ENCODE measurements at regions not wholly inside any gene's neighbourhood (a gene's known extent, or its start where the extent isn't known, plus 50 kb on each side); places are given as distances from the start of the nearest gene placed in this dataset.

DNA sequence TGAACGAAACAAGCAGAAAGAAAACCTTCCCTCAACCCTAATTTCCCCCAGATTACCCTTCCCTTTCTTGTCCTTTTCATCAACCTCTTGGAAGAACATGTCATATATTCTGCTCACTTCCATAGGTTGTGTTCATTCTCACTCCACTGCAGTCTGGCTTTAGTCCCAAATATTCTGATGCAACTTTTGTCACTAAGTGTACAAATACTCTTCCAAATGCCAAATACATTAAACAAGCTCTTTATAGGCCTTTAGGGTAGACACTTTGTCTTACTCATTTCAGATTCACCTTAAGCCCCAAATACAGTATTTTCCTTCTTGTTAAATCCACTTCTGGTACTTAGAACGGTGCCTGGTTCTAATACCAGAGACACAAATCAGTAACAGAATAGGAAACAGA lies 406.5 kb upstream of the CDIN1 start:
- H3K27me3 ChIP-seq (ENCODE audit: control insufficient read depth, insufficient read depth, low read length) = no peaks in the 10 kb centered on the region
- WGBS (ENCODE audit: insufficient coverage) = 67% methylated on average over 1 of the region's 2 CpGs
- DNase-seq = no peak
- Mint-ChIP-seq H3K9me3 (peaks cover 9 to 10% of the 10 kb centered on the region in 2 donors), H3K36me3 (no peaks in the 10 kb centered on the region), H3K4me3 (no peak overlapping the region), H3K27ac (no peak overlapping the region), H3K4me1 (no peaks in the 10 kb centered on the region), H3K27me3 (ENCODE audit: low read depth in 2 of 2) (no peaks in the 10 kb centered on the region)
- TF ChIP-seq, protein P1, sequence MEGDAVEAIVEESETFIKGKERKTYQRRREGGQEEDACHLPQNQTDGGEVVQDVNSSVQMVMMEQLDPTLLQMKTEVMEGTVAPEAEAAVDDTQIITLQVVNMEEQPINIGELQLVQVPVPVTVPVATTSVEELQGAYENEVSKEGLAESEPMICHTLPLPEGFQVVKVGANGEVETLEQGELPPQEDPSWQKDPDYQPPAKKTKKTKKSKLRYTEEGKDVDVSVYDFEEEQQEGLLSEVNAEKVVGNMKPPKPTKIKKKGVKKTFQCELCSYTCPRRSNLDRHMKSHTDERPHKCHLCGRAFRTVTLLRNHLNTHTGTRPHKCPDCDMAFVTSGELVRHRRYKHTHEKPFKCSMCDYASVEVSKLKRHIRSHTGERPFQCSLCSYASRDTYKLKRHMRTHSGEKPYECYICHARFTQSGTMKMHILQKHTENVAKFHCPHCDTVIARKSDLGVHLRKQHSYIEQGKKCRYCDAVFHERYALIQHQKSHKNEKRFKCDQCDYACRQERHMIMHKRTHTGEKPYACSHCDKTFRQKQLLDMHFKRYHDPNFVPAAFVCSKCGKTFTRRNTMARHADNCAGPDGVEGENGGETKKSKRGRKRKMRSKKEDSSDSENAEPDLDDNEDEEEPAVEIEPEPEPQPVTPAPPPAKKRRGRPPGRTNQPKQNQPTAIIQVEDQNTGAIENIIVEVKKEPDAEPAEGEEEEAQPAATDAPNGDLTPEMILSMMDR (IDR thresholded peaks at IDR 0.05) = no peak
- intact Hi-C loops (cut with micrococcal nuclease) = no loop called here
- H3K9me3 ChIP-seq (ENCODE audit: control insufficient read depth, insufficient read depth, low read length) = no peaks in the 10 kb centered on the region
- no peaks in the 10 kb centered on the region for H3K4me1 ChIP-seq (ENCODE audit: control insufficient read depth, insufficient read depth, low read length)
- H3K4me3 ChIP-seq (ENCODE audit: low read length) = no peak overlapping the region
- H3K36me3 ChIP-seq (ENCODE audit: control insufficient read depth, insufficient read depth, low read length) = no peaks in the 10 kb centered on the region
- H3K27ac ChIP-seq (ENCODE audit: low read length) = no peak overlapping the region
- no peak for ATAC-seq

DNA sequence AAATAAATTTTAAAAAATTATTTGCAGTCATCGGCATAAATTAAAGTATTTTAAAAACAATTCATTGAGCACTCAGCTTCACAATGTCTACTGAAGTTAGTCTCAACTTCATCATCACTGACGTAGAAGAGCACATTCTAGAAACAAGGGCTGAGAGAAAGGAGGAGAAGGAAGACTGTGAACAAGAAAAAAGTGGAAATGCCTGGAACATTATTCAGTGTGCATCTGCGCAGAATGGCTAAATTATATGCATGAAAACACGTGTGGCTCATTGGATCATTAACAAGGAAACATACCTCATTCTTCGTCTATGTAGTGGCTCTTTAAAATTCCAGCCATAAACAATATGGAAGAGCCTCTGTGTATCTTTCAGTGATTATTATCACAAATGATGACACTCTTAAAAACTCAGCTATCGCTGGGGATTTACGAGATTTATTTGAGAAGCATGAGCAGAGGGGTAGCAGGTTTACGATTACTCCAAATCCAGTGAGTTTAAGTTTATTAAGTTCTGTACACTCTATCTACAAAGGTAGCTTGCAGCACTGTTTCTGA lies 404.2 kb upstream of the CDIN1 start:
- intact Hi-C loops (cut with micrococcal nuclease) = no loop called here
- H3K9me3 Mint-ChIP-seq = peaks cover 12 to 13% of the 10 kb centered on the region in 2 donors

DNA sequence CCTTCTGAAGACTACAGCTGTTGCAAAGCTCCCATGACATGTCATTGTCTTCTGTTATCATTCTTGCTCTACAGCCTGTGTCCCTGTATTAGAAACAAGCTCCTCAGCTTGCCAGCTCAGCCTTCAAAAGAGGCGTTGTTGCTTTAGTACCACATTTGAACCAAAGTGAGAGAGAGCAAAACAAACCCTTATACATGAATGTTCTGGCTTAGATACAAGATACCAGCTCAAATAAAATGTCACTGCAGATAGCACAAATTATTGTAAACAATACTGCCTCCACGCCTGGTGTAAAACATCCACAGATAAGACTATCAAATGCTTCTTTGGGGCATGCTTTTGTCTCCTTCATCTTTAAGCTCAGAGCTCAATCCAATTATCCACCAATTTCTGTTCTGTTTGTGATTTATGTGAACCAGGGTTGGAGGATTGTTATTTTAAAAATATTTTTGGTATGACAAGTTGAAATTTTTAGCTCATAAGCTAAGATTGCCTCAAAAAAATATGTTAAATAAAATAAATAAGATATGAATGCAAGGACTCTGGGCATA lies 403.6 kb upstream of the CDIN1 start:
- 80% methylated on average over 2 of the region's 2 CpGs for WGBS (ENCODE audit: insufficient coverage)
- Mint-ChIP-seq H3K4me3 (no peak overlapping the region), H3K4me1 (no peaks in the 10 kb centered on the region), H3K36me3 (no peaks in the 10 kb centered on the region), H3K27ac (no peak overlapping the region), H3K9me3 (peaks cover 12 to 13% of the 10 kb centered on the region in 2 donors), H3K27me3 (ENCODE audit: low read depth in 2 of 2) (no peaks in the 10 kb centered on the region)
- intact Hi-C loops (cut with micrococcal nuclease) = no loop called here
- TF ChIP-seq, protein P1 (IDR thresholded peaks at IDR 0.05) = no peak
- DNase-seq (no peak), ATAC-seq (no peak)
- H3K36me3 ChIP-seq (ENCODE audit: control insufficient read depth, insufficient read depth, low read length) = no peaks in the 10 kb centered on the region
- no peaks in the 10 kb centered on the region for H3K27me3 ChIP-seq (ENCODE audit: control insufficient read depth, insufficient read depth, low read length)
- H3K4me3 ChIP-seq (ENCODE audit: low read length) = no peak overlapping the region
- H3K4me1 ChIP-seq (ENCODE audit: control insufficient read depth, insufficient read depth, low read length) = no peaks in the 10 kb centered on the region
- H3K27ac ChIP-seq (ENCODE audit: low read length) = no peak overlapping the region
- H3K9me3 ChIP-seq (ENCODE audit: control insufficient read depth, insufficient read depth, low read length) = no peaks in the 10 kb centered on the region

More for the DNA sequence above, 404.2 kb upstream of the CDIN1 start:
- TF ChIP-seq, protein P1 (IDR thresholded peaks at IDR 0.05) = no peak
- H3K36me3 ChIP-seq (ENCODE audit: control insufficient read depth, insufficient read depth, low read length) = no peaks in the 10 kb centered on the region
- no peak overlapping the region for H3K4me3 Mint-ChIP-seq
- H3K27ac ChIP-seq (ENCODE audit: low read length) = no peak overlapping the region
- no peaks in the 10 kb centered on the region for H3K27me3 ChIP-seq (ENCODE audit: control insufficient read depth, insufficient read depth, low read length)
- H3K4me3 ChIP-seq (ENCODE audit: low read length) = no peak overlapping the region
- H3K4me1 Mint-ChIP-seq = no peaks in the 10 kb centered on the region
- no peaks in the 10 kb centered on the region for H3K4me1 ChIP-seq (ENCODE audit: control insufficient read depth, insufficient read depth, low read length)
- no peak overlapping the region for H3K27ac Mint-ChIP-seq
- WGBS (ENCODE audit: insufficient coverage) = 90% methylated on average over 6 of the region's 8 CpGs
- H3K36me3 Mint-ChIP-seq = no peaks in the 10 kb centered on the region
- H3K27me3 Mint-ChIP-seq (ENCODE audit: low read depth in 2 of 2) = no peaks in the 10 kb centered on the region
- no peak for DNase-seq
- ATAC-seq = no peak
- no peaks in the 10 kb centered on the region for H3K9me3 ChIP-seq (ENCODE audit: control insufficient read depth, insufficient read depth, low read length)

Data from natural killer cell (primary cell).